Tongue (tissue), 2 donors: ENCODE measurements at regions not wholly inside any gene's neighbourhood (a gene's known extent, or its start where the extent isn't known, plus 50 kb on each side); places are given as distances from the start of the nearest gene placed in this dataset. TPM values are rescaled to one million over a fixed set of nuclear protein-coding genes. Genes with fewer than 3 reads are reported as not detected.

Experiments
- DNase-seq: peaks from one replicate; pipeline ENCODE4 v3.0.0-alpha.2; 2015
- small RNA-seq: library from RNA; depleted of rRNA; stranded (forward); fragments of <200 nt; gene quantifications from one replicate; pipeline ENCODE3, GENCODE V24; 2014; ENCODE audit warnings: low replicate concordance

DNA sequence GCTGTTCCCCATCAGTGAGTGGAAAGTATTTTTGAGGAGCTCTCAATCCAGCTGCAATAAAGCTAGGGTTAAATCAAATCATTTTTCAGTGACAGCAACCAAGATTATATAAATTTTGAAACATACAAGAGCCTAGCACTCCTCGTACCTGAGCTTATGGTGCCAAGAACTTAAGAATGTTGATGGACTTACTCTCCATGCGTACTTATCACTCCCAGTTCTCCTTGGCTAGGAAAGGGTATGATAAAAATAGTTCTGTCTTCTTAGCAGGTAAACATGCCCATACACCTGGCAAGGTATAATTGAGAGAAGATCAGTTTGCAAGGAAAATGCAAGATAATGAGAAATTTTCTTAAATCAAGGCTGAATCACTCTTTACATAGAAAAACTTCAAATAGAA, 64.5 kb upstream of the SEMA6D start:
- no peak for DNase-seq

DNA sequence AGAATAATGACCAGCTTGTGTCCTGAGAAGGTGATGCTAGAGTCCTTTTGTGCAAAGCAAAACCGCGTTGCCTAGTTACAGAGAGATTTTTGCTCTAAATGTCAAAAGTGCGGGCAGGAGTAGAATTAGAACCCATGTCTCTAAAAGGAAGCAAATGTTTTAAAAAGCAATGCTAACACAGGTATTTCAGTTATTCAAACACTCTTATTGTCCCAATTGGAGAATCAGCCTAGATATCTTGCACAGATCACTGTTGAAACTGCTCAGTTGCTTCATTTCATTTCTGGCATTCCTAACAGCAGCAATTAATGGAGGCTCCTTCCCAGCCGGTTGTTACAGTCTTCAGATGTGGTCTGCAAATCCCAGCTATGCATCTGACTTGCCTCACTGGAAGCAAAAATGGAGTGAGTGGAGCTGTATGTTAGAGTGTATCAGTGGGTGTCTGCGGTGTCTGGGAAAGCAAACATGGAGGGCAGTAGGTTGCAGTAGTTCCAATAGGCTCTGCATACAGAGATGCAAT, 55.6 kb upstream of the SEMA6D start:
- DNase-seq: no peak

DNA sequence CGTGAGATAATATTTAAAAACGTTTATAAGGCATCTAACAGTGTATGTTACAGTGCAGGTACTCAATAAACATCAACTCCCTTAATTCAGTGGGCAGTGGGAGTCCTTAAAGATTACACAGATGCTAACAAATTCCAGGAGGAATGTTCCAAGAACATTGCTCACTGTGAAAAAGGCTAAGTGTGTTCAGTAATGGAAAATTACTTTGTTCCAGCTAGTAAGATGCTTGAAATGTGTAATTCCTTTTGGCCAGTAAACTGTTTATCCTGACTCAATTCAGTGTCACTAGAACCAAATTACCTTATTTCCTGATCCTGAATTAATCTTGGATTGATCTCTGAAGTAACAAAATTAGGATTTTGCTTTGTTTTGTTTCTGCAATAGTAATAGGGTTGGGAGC, 54.2 kb upstream of the SEMA6D start:
- DNase-seq: peak; percentile 42

Small RNAs in the stretch of these regions (small RNA-seq; reads per million reads assigned to genes)
- gene MTND5P40: not detected
- gene RF01182: not detected
- gene RN7SKP139: not detected
- gene RNU6-1014P: not detected
